CD4-positive, alpha-beta T cell (primary cell): ENCODE measurements at regions not wholly inside any gene's neighbourhood (a gene's known extent, or its start where the extent isn't known, plus 50 kb on each side); places are given as distances from the start of the nearest gene placed in this dataset.

ENCODE experiments used
- ATAC-seq: fragments of 200-7000 bp; cut with Tn5 transposase; one replicate; pipeline ENCODE4 v1.10.0; 2022; ENCODE audit warnings: mild to moderate bottlenecking; ENCODE audit not compliant: poor library complexity
- CTCF ChIA-PET: fragments of 350-600 bp; sonication (Branson Sonifier 250); formaldehyde crosslinking; loops from one replicate; lab custom pipeline; 2021; ENCODE audit warnings: antibody characterized with exemption, inconsistent platforms; lab: Charles Lee
- POLR2A ChIA-PET: fragments of 350-600 bp; sonication (Branson Sonifier 250); formaldehyde crosslinking; loops from one replicate; lab custom pipeline; 2021; ENCODE audit warnings: antibody characterized with exemption, inconsistent platforms; lab: Charles Lee
- DNase-seq, 14 experiments: peaks; one replicate each; pipeline ENCODE4 v3.0.0-alpha.2; 2013 to 2020; ENCODE audit warnings: mixed read lengths in 2 of 14
- H3K27ac ChIP-seq, 2 donors: one replicate each; pipeline versions ENCODE4 v1.5.1 to v1.7.0; 2013; ENCODE audit warnings: low read length in 2 of 2, low read depth in 1 of 2, mild to moderate bottlenecking in 1 of 2
- H3K27me3 ChIP-seq, 2 experiments: 1 replicate in 1 of 2; 2 replicates in 1 of 2; pipeline versions ENCODE4 v1.6.1 to v1.7.0; 2013; ENCODE audit warnings: low read length in 2 of 2, control low read depth in 1 of 2, mild to moderate bottlenecking in 1 of 2, moderate library complexity in 1 of 2; ENCODE audit not compliant: insufficient read depth in 2 of 2, control insufficient read depth in 1 of 2
- H3K36me3 ChIP-seq: one replicate; pipeline ENCODE4 v1.6.1; 2013; ENCODE audit warnings: low read length, control low read depth; ENCODE audit not compliant: insufficient read depth
- H3K4me1 ChIP-seq: one replicate; pipeline ENCODE4 v1.6.1; 2013; ENCODE audit warnings: low read length, control low read depth; ENCODE audit not compliant: insufficient read depth
- H3K4me3 ChIP-seq: one replicate; pipeline ENCODE4 v1.5.1; 2013; ENCODE audit warnings: mild to moderate bottlenecking, low read length, moderate library complexity
- H3K9me3 ChIP-seq, 2 experiments: 1 replicate in 1 of 2; 2 replicates in 1 of 2; pipeline versions ENCODE4 v1.6.1 to v1.7.0; 2013; ENCODE audit warnings: low read length in 2 of 2, mild to moderate bottlenecking in 2 of 2, control low read depth in 1 of 2, moderate library complexity in 1 of 2; ENCODE audit not compliant: control insufficient read depth in 1 of 2, insufficient read depth in 1 of 2
- H3K27ac Mint-ChIP-seq: one replicate; pipeline ENCODE4 v1.8.0; 2020; ENCODE audit warnings: mixed read lengths
- H3K27me3 Mint-ChIP-seq: one replicate; pipeline ENCODE4 v1.8.0; 2021; ENCODE audit warnings: mixed read lengths
- H3K36me3 Mint-ChIP-seq: one replicate; pipeline ENCODE4 v1.8.0; 2021; ENCODE audit warnings: low read depth, mixed read lengths
- H3K4me1 Mint-ChIP-seq: one replicate; pipeline ENCODE4 v1.8.0; 2021; ENCODE audit warnings: low read depth, mixed read lengths
- H3K4me3 Mint-ChIP-seq: one replicate; pipeline ENCODE4 v1.8.0; 2020; ENCODE audit warnings: mild to moderate bottlenecking, mixed read lengths
- H3K9me3 Mint-ChIP-seq: one replicate; pipeline ENCODE4 v1.8.0; 2020; ENCODE audit warnings: mixed read lengths
- intact Hi-C, 2 experiments: fragments of 100-400 bp; cut with DNase I in 1 of 2; cut with micrococcal nuclease in 1 of 2; formaldehyde crosslinking; loops; one replicate each; pipeline versions ENCODE4 v1.15.1 to v1.9.0; 2023 to 2025; cut with DNase I, micrococcal nuclease
- TF ChIP-seq, protein P1 (sequence below): fragments of 200-600 bp; IDR thresholded peaks from one replicate; pipeline ENCODE4 v1.8.0; 2022; ENCODE audit warnings: antibody characterized with exemption, mild to moderate bottlenecking

DNA sequence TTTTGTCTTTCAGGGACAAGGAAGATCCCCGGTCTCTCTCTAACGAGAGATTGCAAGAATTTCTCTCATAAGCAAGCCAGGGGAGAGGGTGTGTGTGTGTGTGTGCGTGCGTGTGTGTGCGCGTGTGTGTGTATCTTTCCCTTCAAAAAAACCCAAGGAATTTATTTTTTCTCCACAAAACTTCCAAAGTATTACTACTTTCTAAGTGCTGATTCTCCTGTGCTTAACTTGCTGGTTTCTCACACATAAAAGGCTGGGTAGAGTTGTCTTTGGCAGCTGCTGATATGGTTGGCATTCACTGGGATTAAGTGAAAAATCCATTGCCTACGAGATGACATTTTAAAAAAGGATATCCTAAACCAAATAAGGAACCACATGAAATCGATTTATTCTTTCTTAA, 435.7 kb downstream of the RAPGEF2 start:
- Mint-ChIP-seq H3K27ac (no peak overlapping the region), H3K4me3 (no peak overlapping the region), H3K4me1 (no peaks in the 10 kb centered on the region), H3K36me3 (no peaks in the 10 kb centered on the region), H3K9me3 (peaks cover 10% of the 10 kb centered on the region), H3K27me3 (no peaks in the 10 kb centered on the region)
- intact Hi-C loops = no loop called here
- Histone ChIP-seq H3K27ac (no peak overlapping the region), H3K36me3 (no peaks in the 10 kb centered on the region), H3K9me3 (peaks cover 5 to 16% of the 10 kb centered on the region in 2 experiments), H3K27me3 (peaks cover 0 to 3% of the 10 kb centered on the region in 2 experiments), H3K4me1 (no peaks in the 10 kb centered on the region), H3K4me3 (no peak overlapping the region)
- DNase-seq (no peak), ATAC-seq (no peak)
- TF ChIP-seq, protein P1, sequence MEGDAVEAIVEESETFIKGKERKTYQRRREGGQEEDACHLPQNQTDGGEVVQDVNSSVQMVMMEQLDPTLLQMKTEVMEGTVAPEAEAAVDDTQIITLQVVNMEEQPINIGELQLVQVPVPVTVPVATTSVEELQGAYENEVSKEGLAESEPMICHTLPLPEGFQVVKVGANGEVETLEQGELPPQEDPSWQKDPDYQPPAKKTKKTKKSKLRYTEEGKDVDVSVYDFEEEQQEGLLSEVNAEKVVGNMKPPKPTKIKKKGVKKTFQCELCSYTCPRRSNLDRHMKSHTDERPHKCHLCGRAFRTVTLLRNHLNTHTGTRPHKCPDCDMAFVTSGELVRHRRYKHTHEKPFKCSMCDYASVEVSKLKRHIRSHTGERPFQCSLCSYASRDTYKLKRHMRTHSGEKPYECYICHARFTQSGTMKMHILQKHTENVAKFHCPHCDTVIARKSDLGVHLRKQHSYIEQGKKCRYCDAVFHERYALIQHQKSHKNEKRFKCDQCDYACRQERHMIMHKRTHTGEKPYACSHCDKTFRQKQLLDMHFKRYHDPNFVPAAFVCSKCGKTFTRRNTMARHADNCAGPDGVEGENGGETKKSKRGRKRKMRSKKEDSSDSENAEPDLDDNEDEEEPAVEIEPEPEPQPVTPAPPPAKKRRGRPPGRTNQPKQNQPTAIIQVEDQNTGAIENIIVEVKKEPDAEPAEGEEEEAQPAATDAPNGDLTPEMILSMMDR = no peak
- POLR2A ChIA-PET = no interaction called here
- CTCF ChIA-PET = no interaction called here

DNA sequence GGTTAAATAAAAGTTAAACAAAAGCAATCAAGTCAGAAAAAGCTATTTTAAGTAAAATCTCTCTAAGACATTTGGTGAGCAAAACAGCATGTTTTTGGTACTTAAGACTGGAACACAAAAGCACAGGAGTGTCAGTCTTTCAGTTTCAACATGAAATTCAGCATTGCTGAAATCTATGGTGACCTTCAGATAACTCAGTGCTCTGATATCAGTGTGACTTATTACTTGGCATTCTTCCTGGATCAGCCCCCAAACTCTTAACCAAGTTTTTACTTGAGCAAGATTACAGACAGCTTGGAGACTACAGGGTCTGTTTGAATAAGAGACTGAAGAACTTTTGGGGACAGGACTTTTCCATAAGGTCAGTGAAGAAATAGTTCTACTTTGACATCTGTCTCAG, 437.2 kb downstream of the RAPGEF2 start:
- intact Hi-C loops = no loop called here
- H3K27me3 Mint-ChIP-seq = no peaks in the 10 kb centered on the region
- no peaks in the 10 kb centered on the region for H3K4me1 ChIP-seq
- no peak for ATAC-seq
- no peaks in the 10 kb centered on the region for H3K36me3 ChIP-seq
- DNase-seq = no peak
- peaks cover 10% of the 10 kb centered on the region for H3K9me3 Mint-ChIP-seq
- no peak overlapping the region for H3K27ac ChIP-seq
- peaks cover 3 to 16% of the 10 kb centered on the region in 2 experiments for H3K9me3 ChIP-seq
- H3K36me3 Mint-ChIP-seq = no peaks in the 10 kb centered on the region
- H3K4me1 Mint-ChIP-seq = no peaks in the 10 kb centered on the region
- H3K27ac Mint-ChIP-seq = no peak overlapping the region
- POLR2A ChIA-PET = no interaction called here
- no peak overlapping the region for H3K4me3 ChIP-seq
- H3K4me3 Mint-ChIP-seq = no peak overlapping the region
- H3K27me3 ChIP-seq = peaks cover 0 to 3% of the 10 kb centered on the region in 2 experiments
- CTCF ChIA-PET = no interaction called here
- TF ChIP-seq, protein P1 = no peak

DNA sequence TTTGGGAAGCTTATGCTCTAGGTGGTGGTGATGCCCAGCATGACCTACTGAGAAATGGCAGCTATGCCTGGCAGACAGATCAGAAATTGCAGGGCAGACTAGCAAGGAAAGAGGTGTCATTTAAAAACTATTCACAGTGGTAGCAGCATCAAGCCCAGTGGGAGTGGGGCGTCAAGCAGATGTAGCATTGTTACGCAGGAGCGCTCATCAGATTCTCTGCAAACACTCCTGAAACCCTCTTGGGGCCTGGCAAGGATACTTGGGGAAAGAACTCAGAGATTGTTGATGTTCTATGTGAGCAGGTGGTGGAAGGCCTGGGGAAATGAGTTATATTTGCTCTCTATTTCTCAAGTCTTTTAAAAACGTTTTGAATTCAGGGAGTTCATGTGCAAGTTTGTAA, 437.6 kb downstream of the RAPGEF2 start:
- H3K4me3 Mint-ChIP-seq = no peak overlapping the region
- H3K27me3 Mint-ChIP-seq = no peaks in the 10 kb centered on the region
- H3K27ac ChIP-seq = no peak overlapping the region
- TF ChIP-seq, protein P1 = no peak
- no peaks in the 10 kb centered on the region for H3K4me1 ChIP-seq
- H3K4me1 Mint-ChIP-seq = no peaks in the 10 kb centered on the region
- peaks cover 10% of the 10 kb centered on the region for H3K9me3 Mint-ChIP-seq
- POLR2A ChIA-PET = no interaction called here
- no peaks in the 10 kb centered on the region for H3K36me3 Mint-ChIP-seq
- CTCF ChIA-PET = no interaction called here
- H3K9me3 ChIP-seq = peaks cover 3 to 15% of the 10 kb centered on the region in 2 experiments
- H3K27ac Mint-ChIP-seq = no peak overlapping the region
- H3K4me3 ChIP-seq = no peak overlapping the region
- H3K36me3 ChIP-seq = no peaks in the 10 kb centered on the region
- intact Hi-C loops = no loop called here
- H3K27me3 ChIP-seq = peaks cover 0 to 3% of the 10 kb centered on the region in 2 experiments
- ATAC-seq (no peak), DNase-seq (no peak)
